ENCODE measurements at regions not wholly inside any gene's neighbourhood (a gene's known extent, or its start where the extent isn't known, plus 50 kb on each side); places are given as distances from the start of the nearest gene placed in this dataset.

DNA sequence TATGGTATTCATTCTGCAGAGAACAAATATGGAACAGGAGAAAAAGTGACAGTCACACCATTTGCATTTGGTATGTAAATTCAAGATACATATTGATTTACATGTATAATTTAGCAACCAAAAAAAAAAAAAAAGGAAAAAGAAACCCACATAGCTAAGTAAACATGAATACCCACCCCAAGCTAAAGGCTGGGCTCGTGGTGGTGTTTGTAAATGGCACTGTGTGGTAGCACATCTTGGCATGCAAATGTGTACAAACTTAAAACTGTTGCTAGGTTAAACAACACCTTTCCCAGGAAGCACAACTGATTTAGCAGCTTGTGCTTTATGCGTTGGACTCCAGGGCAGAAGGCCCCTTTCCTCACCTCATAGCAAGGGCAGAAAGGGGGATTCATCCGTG lies 481.1 kb upstream of the CELF4 start:
- H3K4me3 ChIP-seq (replicated peaks; ENCODE audit: low read depth, low read length): no peak overlapping the region
- TF ChIP-seq, protein P1, sequence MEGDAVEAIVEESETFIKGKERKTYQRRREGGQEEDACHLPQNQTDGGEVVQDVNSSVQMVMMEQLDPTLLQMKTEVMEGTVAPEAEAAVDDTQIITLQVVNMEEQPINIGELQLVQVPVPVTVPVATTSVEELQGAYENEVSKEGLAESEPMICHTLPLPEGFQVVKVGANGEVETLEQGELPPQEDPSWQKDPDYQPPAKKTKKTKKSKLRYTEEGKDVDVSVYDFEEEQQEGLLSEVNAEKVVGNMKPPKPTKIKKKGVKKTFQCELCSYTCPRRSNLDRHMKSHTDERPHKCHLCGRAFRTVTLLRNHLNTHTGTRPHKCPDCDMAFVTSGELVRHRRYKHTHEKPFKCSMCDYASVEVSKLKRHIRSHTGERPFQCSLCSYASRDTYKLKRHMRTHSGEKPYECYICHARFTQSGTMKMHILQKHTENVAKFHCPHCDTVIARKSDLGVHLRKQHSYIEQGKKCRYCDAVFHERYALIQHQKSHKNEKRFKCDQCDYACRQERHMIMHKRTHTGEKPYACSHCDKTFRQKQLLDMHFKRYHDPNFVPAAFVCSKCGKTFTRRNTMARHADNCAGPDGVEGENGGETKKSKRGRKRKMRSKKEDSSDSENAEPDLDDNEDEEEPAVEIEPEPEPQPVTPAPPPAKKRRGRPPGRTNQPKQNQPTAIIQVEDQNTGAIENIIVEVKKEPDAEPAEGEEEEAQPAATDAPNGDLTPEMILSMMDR (IDR thresholded peaks at IDR 0.05; ENCODE audit: insufficient read depth, low read length, poor library complexity, severe bottlenecking): no peak
- no peaks in the 10 kb centered on the region for H3K27me3 ChIP-seq (replicated peaks; ENCODE audit: control insufficient read depth, insufficient read depth, low read length)
- no peaks in the 10 kb centered on the region for H3K36me3 ChIP-seq (ENCODE audit: control insufficient read depth, insufficient read depth, low read length)
- no peak for DNase-seq (ENCODE audit: extremely low read depth, insufficient read length)

DNA sequence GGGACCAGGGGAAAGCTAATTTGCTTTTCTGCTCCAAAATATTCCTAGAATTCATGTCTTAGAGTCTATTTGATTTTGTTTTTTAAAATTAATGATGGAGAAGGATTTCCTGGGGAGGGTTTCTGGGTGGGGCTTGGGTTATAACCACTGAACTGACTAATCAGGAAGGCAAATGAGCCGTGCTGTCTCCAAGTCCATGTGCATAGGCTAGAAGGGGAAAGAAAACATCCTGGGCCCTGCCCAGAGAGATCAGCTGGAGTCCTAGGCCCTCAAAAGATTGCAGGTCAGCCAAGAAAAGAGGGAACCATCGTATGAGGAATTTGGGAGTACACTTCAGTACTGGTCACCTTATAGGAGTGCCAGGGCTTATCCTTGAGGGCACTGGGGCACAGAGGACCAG lies 480.2 kb upstream of the CELF4 start:
- no peak for DNase-seq (ENCODE audit: extremely low read depth, insufficient read length)
- Histone ChIP-seq H3K36me3 (ENCODE audit: control insufficient read depth, insufficient read depth, low read length) (no peaks in the 10 kb centered on the region), H3K4me3 (replicated peaks; ENCODE audit: low read depth, low read length) (no peak overlapping the region), H3K27me3 (replicated peaks; ENCODE audit: control insufficient read depth, insufficient read depth, low read length) (no peaks in the 10 kb centered on the region)
- TF ChIP-seq, protein P1 (IDR thresholded peaks at IDR 0.05; ENCODE audit: insufficient read depth, low read length, poor library complexity, severe bottlenecking): no peak

DNA sequence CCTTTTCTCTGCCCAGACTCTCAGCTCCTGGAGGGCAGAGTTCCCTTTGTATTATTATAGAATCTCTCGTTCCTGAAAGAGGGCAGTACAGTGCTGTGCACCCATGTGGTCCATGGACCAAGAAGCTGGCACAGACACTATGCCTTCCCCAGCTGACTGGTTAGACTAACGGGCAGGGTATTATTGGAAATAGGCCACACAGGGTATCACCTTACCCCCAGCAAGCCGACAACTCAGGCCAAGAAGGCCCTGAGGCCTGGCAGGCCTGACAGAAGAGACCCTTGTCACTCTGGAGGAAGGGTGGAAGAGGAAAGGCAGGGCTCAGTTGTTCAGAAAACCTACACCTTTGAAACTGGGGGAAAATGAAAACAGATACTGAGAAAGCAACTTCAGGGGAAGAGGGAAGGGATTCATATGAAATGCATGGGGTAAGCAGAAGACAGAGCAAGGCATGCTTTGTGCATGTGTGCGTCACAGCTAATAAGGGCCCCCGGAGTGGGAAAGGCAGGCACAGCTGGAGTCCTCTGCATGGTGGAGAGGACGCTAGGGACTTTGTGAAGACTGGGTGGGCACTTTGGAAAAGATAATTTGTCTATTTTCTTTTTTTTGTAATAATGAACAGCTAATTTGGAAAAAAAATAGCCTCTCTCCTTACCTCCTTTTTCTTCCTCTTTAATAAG lies 476.8 kb upstream of the CELF4 start:
- TF ChIP-seq, protein P1 (IDR thresholded peaks at IDR 0.05; ENCODE audit: insufficient read depth, low read length, poor library complexity, severe bottlenecking): no peak

GRCh38 chr18:38038242-38038641 lies 472.6 kb upstream of the CELF4 start:
- Histone ChIP-seq H3K36me3 (ENCODE audit: control insufficient read depth, insufficient read depth, low read length) (no peaks in the 10 kb centered on the region), H3K27me3 (replicated peaks; ENCODE audit: control insufficient read depth, insufficient read depth, low read length) (no peaks in the 10 kb centered on the region), H3K4me3 (replicated peaks; ENCODE audit: low read depth, low read length) (no peak overlapping the region)
- TF ChIP-seq, protein P1 (IDR thresholded peaks at IDR 0.05; ENCODE audit: insufficient read depth, low read length, poor library complexity, severe bottlenecking): no peak
- DNase-seq (ENCODE audit: extremely low read depth, insufficient read length): no peak

More for the DNA sequence above, 476.8 kb upstream of the CELF4 start:
- Histone ChIP-seq H3K4me3 (replicated peaks; ENCODE audit: low read depth, low read length) (no peak overlapping the region), H3K36me3 (ENCODE audit: control insufficient read depth, insufficient read depth, low read length) (no peaks in the 10 kb centered on the region), H3K27me3 (replicated peaks; ENCODE audit: control insufficient read depth, insufficient read depth, low read length) (no peaks in the 10 kb centered on the region)
- DNase-seq (ENCODE audit: extremely low read depth, insufficient read length): no peak

DNA sequence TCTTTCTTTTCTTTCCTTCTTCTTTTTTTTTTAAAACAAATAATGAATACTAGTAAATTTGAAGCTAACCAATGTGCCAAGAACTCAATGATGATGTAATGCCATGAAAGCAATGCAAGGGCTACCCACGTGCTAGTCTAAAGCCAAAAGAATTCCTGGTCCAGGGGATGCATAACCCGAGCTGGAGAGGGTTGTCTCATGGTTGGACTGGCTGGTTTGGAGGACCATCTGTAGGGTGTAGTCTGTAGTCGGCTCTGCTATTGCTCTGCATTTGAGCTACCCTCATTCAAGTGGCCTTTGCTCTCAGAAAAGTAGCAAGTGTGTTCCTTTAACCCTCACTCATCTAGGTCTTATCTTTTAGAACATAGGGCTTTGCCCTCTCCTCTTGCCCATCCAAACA lies 469.6 kb upstream of the CELF4 start:
- TF ChIP-seq, protein P1 (IDR thresholded peaks at IDR 0.05; ENCODE audit: insufficient read depth, low read length, poor library complexity, severe bottlenecking): no peak
- Histone ChIP-seq H3K36me3 (ENCODE audit: control insufficient read depth, insufficient read depth, low read length) (no peaks in the 10 kb centered on the region), H3K27me3 (replicated peaks; ENCODE audit: control insufficient read depth, insufficient read depth, low read length) (no peaks in the 10 kb centered on the region), H3K4me3 (replicated peaks; ENCODE audit: low read depth, low read length) (no peak overlapping the region)
- DNase-seq (ENCODE audit: extremely low read depth, insufficient read length): no peak

- TF ChIP-seq, protein P1 (IDR thresholded peaks at IDR 0.05; ENCODE audit: insufficient read depth, low read length, poor library complexity, severe bottlenecking): no peak
- no peak overlapping the region for H3K4me3 ChIP-seq (replicated peaks; ENCODE audit: low read depth, low read length)
- no peak for DNase-seq (ENCODE audit: extremely low read depth, insufficient read length)
- H3K27me3 ChIP-seq (replicated peaks; ENCODE audit: control insufficient read depth, insufficient read depth, low read length): no peaks in the 10 kb centered on the region
- no peaks in the 10 kb centered on the region for H3K36me3 ChIP-seq (ENCODE audit: control insufficient read depth, insufficient read depth, low read length)
These were observed 467.7 kb upstream of the CELF4 start for GRCh38 chr18:38033282-38033681.

All from GM06990 (cell line).